DND-41 (cell line): ENCODE measurements at regions not wholly inside any gene's neighbourhood (a gene's known extent, or its start where the extent isn't known, plus 50 kb on each side); places are given as distances from the start of the nearest gene placed in this dataset.

Source experiments
- CTCF ChIP-seq: IDR thresholded peaks from 2 replicates; pipeline ENCODE4 v1.5.1; 2012; ENCODE audit warnings: borderline replicate concordance, low read length, moderate library complexity, mild to moderate bottlenecking; ENCODE audit not compliant: poor library complexity, severe bottlenecking; ENCODE audit errors: extremely low read depth
- EZH2 ChIP-seq: IDR thresholded peaks from 3 replicates; pipeline ENCODE4 v1.6.1; 2012; ENCODE audit warnings: borderline replicate concordance, low read depth, mild to moderate bottlenecking, moderate library complexity, low read length, inconsistent platforms; ENCODE audit not compliant: severe bottlenecking

DNA sequence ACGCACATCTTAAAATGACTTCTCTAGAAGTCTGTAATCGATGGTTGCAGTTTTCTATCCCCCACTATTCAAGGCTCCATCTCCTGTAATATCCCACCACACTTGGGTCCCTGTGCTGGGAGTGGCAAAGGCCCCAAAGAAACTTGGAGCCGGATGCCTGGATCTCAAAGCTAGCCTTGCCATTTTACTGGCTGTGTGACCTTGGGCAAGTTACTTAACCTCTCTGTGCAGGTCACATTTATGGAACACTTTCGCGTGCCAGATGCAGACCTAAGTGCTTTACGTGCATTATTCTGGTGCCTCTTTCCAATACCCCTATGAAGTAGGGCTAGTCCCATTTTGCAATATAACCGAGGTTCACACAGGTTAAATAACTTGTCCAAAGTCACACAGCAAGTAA is 151.8 kb upstream of the PRMT8 start:
- TF ChIP-seq CTCF (no peak), EZH2 (no peak)
